HG03460 (cell line): ENCODE measurements at regions not wholly inside any gene's neighbourhood (a gene's known extent, or its start where the extent isn't known, plus 50 kb on each side); places are given as distances from the start of the nearest gene placed in this dataset.

Source experiments
- ATAC-seq: cut with Tn5 transposase; IDR thresholded peaks from one replicate; pipeline ENCODE4 v1.9.1; 2021; ENCODE audit not compliant: unreplicated experiment

DNA sequence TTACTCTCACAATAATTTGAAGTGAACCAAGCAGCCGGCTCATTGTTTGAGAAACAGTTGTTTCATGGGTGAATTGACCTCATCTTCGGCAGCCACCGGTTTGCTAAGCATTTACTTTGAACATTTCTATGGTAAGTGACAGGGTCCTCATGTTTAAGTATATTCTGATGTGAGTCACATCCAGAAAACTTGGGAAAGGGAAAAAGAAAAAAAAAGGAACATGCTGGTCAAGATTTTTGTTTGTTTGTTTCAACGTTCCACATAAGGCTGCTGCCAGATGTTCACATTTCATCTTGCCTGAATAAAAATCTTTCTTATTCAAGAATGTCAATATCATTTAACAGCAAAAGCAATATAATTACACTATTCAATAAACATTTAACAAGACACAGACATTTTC lies 55.0 kb upstream of the EXOC2 start:
- no peak for ATAC-seq

- no peak for ATAC-seq
Measured at GRCh38 chr6:747028-747427, 54.1 kb upstream of the EXOC2 start.

DNA sequence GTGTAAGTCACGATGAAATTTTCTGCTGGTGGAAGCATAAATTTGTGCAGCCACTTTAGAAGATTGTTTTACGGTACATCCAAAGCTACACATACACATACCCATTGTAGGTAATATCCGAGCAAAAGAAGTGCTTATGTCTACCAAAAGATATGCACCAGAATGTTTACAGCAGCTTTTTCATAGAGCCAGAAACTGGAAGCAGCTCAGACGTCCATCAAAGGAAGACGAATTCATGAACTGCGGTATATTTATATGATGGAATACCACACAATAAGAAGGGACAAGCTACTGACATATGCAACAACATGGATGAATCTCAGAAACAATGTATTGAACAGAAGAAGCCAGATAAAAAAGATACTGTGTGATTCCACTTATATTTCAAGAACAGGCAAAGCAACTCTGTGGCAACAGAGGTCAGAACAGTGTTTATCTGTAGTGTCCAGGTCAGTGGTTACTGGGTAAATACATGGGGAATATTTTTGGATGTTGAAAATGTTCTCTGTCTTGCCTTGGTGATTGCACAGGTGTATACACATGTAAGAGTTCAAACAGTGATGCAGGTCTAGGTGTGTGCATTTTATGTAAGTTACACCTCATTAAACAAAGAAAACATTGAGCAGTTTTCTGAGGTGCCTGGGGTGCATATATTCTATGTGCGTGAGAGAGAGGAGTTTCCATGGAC lies 51.9 kb upstream of the EXOC2 start:
- no peak for ATAC-seq

- ATAC-seq: no peak
Measured at GRCh38 chr6:743320-744096, 50.6 kb upstream of the EXOC2 start.
